HCT116 (cell line): ENCODE measurements at regions not wholly inside any gene's neighbourhood (a gene's known extent, or its start where the extent isn't known, plus 50 kb on each side); places are given as distances from the start of the nearest gene placed in this dataset.

Source experiments
- ATF3 ChIP-seq: IDR thresholded peaks from 2 replicates; pipeline ENCODE4 v1.6.1; 2012
- CEBPB ChIP-seq: IDR thresholded peaks from 2 replicates; pipeline ENCODE4 v1.6.1; 2012; ENCODE audit warnings: low read depth
- CTCF ChIP-seq, 3 experiments: fragments of 200-600 bp in 1 of 3; sonication (generic) in 1 of 3; IDR thresholded peaks in 2 of 3; conservative IDR thresholded peaks in 1 of 3; 2 replicates each; pipeline ENCODE4 v1.5.1; 2012 to 2017; ENCODE audit warnings: low read depth in 2 of 3, low read length in 2 of 3, antibody characterized with exemption in 1 of 3, borderline replicate concordance in 1 of 3, control low read depth in 1 of 3, mild to moderate bottlenecking in 1 of 3, mixed read lengths in 1 of 3, mixed run types in 1 of 3, moderate library complexity in 1 of 3; ENCODE audit not compliant: insufficient read depth in 1 of 3
- EZH2 ChIP-seq: fragments of 200-600 bp; sonication (generic); IDR thresholded peaks from 2 replicates; pipeline ENCODE4 v1.6.1; 2017; ENCODE audit warnings: antibody characterized with exemption, mixed run types
- JUND ChIP-seq: IDR thresholded peaks from 2 replicates; pipeline ENCODE4 v1.6.1; 2012
- MAX ChIP-seq: IDR thresholded peaks from 2 replicates; pipeline ENCODE4 v1.6.1; 2012
- POLR2A ChIP-seq: IDR thresholded peaks from 2 replicates; pipeline ENCODE4 v1.7.0; 2011; ENCODE audit warnings: borderline replicate concordance; ENCODE audit not compliant: insufficient read depth, insufficient read length; ENCODE audit errors: extremely low read depth
- SRF ChIP-seq: IDR thresholded peaks from 2 replicates; pipeline ENCODE4 v1.6.1; 2012; ENCODE audit warnings: low read depth
- YY1 ChIP-seq: IDR thresholded peaks from 2 replicates; pipeline ENCODE4 v1.6.1; 2011; ENCODE audit warnings: low read length, low read depth, moderate library complexity, mild to moderate bottlenecking; ENCODE audit not compliant: insufficient replicate concordance; ENCODE audit errors: extremely low read depth
- ZFX ChIP-seq: fragments of 450-650 bp; IDR thresholded peaks from 2 replicates; pipeline ENCODE4 v1.6.1; 2017

GRCh38 chr11:42417691-42418090 lies 894.1 kb upstream of the API5 start:
- TF ChIP-seq YY1, result no peak
- no peak for TF ChIP-seq CTCF (IDR thresholded peaks at IDR 0.05 in 2 of 3, conservative IDR thresholded peaks at IDR 0.05 in 1 of 3; ENCODE audit: borderline replicate concordance in 1 of 3, insufficient read depth in 1 of 3, low read depth in 2 of 3, low read length in 2 of 3)
- TF ChIP-seq EZH2, result no peak
- TF ChIP-seq JUND, result no peak
- no peak for TF ChIP-seq POLR2A
- TF ChIP-seq CEBPB, result no peak
- TF ChIP-seq SRF, result no peak
- TF ChIP-seq MAX, result no peak
- TF ChIP-seq ZFX, result no peak
- no peak for TF ChIP-seq ATF3
